HG03575 (cell line): ENCODE measurements at regions not wholly inside any gene's neighbourhood (a gene's known extent, or its start where the extent isn't known, plus 50 kb on each side); places are given as distances from the start of the nearest gene placed in this dataset.
"Not testable (repeated sequence)": the region's sequence is repeated elsewhere in the genome, so short reads cannot be mapped to it uniquely, and the experiment has no call there.

Experiments
- ATAC-seq: cut with Tn5 transposase; IDR thresholded peaks from one replicate; pipeline ENCODE4 v1.9.1; 2021; ENCODE audit not compliant: unreplicated experiment, insufficient number of reproducible peaks, low FRiP score; ENCODE audit errors: extremely low read depth

GRCh38 chr12:105423237-105423636, 92.7 kb downstream of the C12orf75 start:
- ATAC-seq = no peak

GRCh38 chr12:105423921-105424320, 93.4 kb downstream of the C12orf75 start:
- ATAC-seq = no peak

GRCh38 chr12:105425254-105426174, 95.0 kb downstream of the C12orf75 start:
- no peak for ATAC-seq

- ATAC-seq = no peak
Measured at GRCh38 chr12:105426766-105427165, 96.3 kb downstream of the C12orf75 start.

GRCh38 chr12:105427883-105428282, 97.4 kb downstream of the C12orf75 start:
- ATAC-seq = no peak

- no peak for ATAC-seq
Measured at GRCh38 chr12:105428793-105429395, 98.4 kb downstream of the C12orf75 start.

GRCh38 chr12:105429511-105429910, 99.0 kb downstream of the C12orf75 start:
- ATAC-seq = no peak

GRCh38 chr12:105431537-105432100, 101.1 kb downstream of the C12orf75 start:
- ATAC-seq = no peak

GRCh38 chr12:105433804-105434203, 103.3 kb downstream of the C12orf75 start:
- ATAC-seq = no peak

- ATAC-seq = no peak
Measured at GRCh38 chr12:105436636-105437035, 106.1 kb downstream of the C12orf75 start.

GRCh38 chr12:105440037-105440664, 109.7 kb downstream of the C12orf75 start:
- ATAC-seq = no peak

GRCh38 chr12:105443802-105444652, 113.5 kb downstream of the C12orf75 start:
- ATAC-seq = no peak

GRCh38 chr12:105444653-105445102, 114.2 kb downstream of the C12orf75 start:
- no peak for ATAC-seq

GRCh38 chr12:105445249-105445648, 114.8 kb downstream of the C12orf75 start:
- no peak for ATAC-seq

GRCh38 chr12:105445649-105446048, 115.2 kb downstream of the C12orf75 start:
- ATAC-seq = no peak

GRCh38 chr12:105446460-105446859, 116.0 kb downstream of the C12orf75 start:
- ATAC-seq = not testable (repeated sequence)

- no peak for ATAC-seq
Measured at GRCh38 chr12:105449431-105449830, 118.9 kb downstream of the C12orf75 start.

- ATAC-seq = no peak
Measured at GRCh38 chr12:105451211-105451610, 120.7 kb downstream of the C12orf75 start.

GRCh38 chr12:105451798-105452197, 121.3 kb downstream of the C12orf75 start:
- no peak for ATAC-seq
